IMR-90 (cell line): ENCODE measurements at regions not wholly inside any gene's neighbourhood (a gene's known extent, or its start where the extent isn't known, plus 50 kb on each side); places are given as distances from the start of the nearest gene placed in this dataset.

ENCODE experiments used
- ATAC-seq: fragments of 200-7000 bp; cut with Tn5 transposase; 2 replicates; pipeline ENCODE4 v1.9.1; 2020; ENCODE audit warnings: low read depth, mild to moderate bottlenecking, moderate library complexity
- BruUV-seq: library from RNA; stranded (reverse); fragments of 400-500 nt; replicated peaks from 2 replicates; lab custom pipeline; 2021; lab: Mats Ljungman, UMichigan
- CTCF ChIA-PET: fragments of 300-600 bp; formaldehyde crosslinking; extraction: SDS; loops from one replicate; lab custom pipeline; 2021; ENCODE audit warnings: antibody characterized with exemption; lab: Yijun Ruan, JAX
- POLR2A ChIA-PET: fragments of 300-600 bp; sonication (Branson Sonifier 250); formaldehyde crosslinking; loops from one replicate; lab custom pipeline; 2022; ENCODE audit warnings: antibody characterized with exemption; ENCODE audit not compliant: unreplicated experiment; lab: Charles Lee
- DNase-seq: peaks from one replicate; pipeline ENCODE4 v3.0.0; 2013
- H2AFZ ChIP-seq: replicated peaks from 2 replicates; pipeline ENCODE3; 2013; ENCODE audit warnings: low read length, mild to moderate bottlenecking; ENCODE audit not compliant: poor library complexity
- H2AK5ac ChIP-seq: 2 replicates; pipeline ENCODE4 v1.6.1; 2013; ENCODE audit warnings: low read depth, low read length, inconsistent platforms
- H2AK9ac ChIP-seq: replicated peaks from 2 replicates; pipeline ENCODE3; 2013; ENCODE audit warnings: mild to moderate bottlenecking, low read depth, low read length, moderate library complexity; ENCODE audit not compliant: poor library complexity
- H2BK120ac ChIP-seq: 2 replicates; pipeline ENCODE4 v1.6.1; 2013; ENCODE audit warnings: low read depth, low read length, inconsistent platforms
- H2BK15ac ChIP-seq: 3 replicates; pipeline ENCODE4 v1.6.1; 2013; ENCODE audit warnings: low read depth, low read length, inconsistent platforms
- H2BK20ac ChIP-seq: 2 replicates; pipeline ENCODE4 v1.6.1; 2013; ENCODE audit warnings: low read depth, mild to moderate bottlenecking, inconsistent platforms, low read length, moderate library complexity
- H2BK5ac ChIP-seq: 2 replicates; pipeline ENCODE4 v1.6.1; 2013; ENCODE audit warnings: mild to moderate bottlenecking, low read depth, low read length, inconsistent platforms; ENCODE audit not compliant: poor library complexity, severe bottlenecking
- H3K14ac ChIP-seq: replicated peaks from 2 replicates; pipeline ENCODE4 v1.6.1; 2013; ENCODE audit warnings: low read depth, low read length, inconsistent platforms
- H3K18ac ChIP-seq: 2 replicates; pipeline ENCODE4 v1.6.1; 2013; ENCODE audit warnings: low read depth, low read length, control low read depth
- H3K23ac ChIP-seq: 2 replicates; pipeline ENCODE4 v1.6.1; 2013; ENCODE audit warnings: low read depth, low read length, inconsistent platforms
- H3K27ac ChIP-seq: 2 replicates; pipeline ENCODE4 v1.5.1; 2013; ENCODE audit warnings: mild to moderate bottlenecking, control low read depth, low read length; ENCODE audit not compliant: insufficient read depth
- H3K27me3 ChIP-seq: 2 replicates; pipeline ENCODE4 v1.6.1; 2013; ENCODE audit warnings: low read length; ENCODE audit not compliant: control insufficient read depth, insufficient read depth
- H3K36me3 ChIP-seq: 2 replicates; pipeline ENCODE4 v1.6.1; 2013; ENCODE audit warnings: low read length, mixed read lengths; ENCODE audit not compliant: control insufficient read depth, insufficient read depth
- H3K4ac ChIP-seq: 2 replicates; pipeline ENCODE4 v1.6.1; 2013; ENCODE audit warnings: low read depth, low read length, inconsistent platforms
- H3K4me1 ChIP-seq: 2 replicates; pipeline ENCODE4 v1.6.1; 2013; ENCODE audit warnings: low read length, mixed read lengths; ENCODE audit not compliant: control insufficient read depth, insufficient read depth
- H3K4me2 ChIP-seq: 2 replicates; pipeline ENCODE4 v1.6.1; 2013; ENCODE audit warnings: low read depth, mild to moderate bottlenecking, control low read depth, low read length, moderate library complexity
- H3K4me3 ChIP-seq: 2 replicates; pipeline ENCODE4 v1.5.1; 2013; ENCODE audit warnings: low read depth, mild to moderate bottlenecking, control low read depth, low read length, moderate library complexity; ENCODE audit not compliant: insufficient read depth
- H3K56ac ChIP-seq: 2 replicates; pipeline ENCODE4 v1.6.1; 2013; ENCODE audit warnings: low read length, inconsistent platforms; ENCODE audit not compliant: insufficient read depth; ENCODE audit errors: extremely low read depth
- H3K79me1 ChIP-seq, 2 experiments: 2 replicates each; pipeline ENCODE4 v1.6.1; 2013; ENCODE audit warnings: low read length in 2 of 2, inconsistent platforms in 1 of 2, low read depth in 1 of 2
- H3K9ac ChIP-seq: 2 replicates; pipeline ENCODE4 v1.6.1; 2013; ENCODE audit warnings: low read depth, low read length, control low read depth
- H3K9me1 ChIP-seq: 2 replicates; pipeline ENCODE4 v1.6.1; 2013; ENCODE audit warnings: low read length, inconsistent platforms; ENCODE audit not compliant: insufficient read depth
- H3K9me3 ChIP-seq: 2 replicates; pipeline ENCODE4 v1.6.1; 2013; ENCODE audit warnings: low read length; ENCODE audit not compliant: control insufficient read depth, insufficient read depth
- H4K20me1 ChIP-seq: 2 replicates; pipeline ENCODE4 v1.6.1; 2013; ENCODE audit warnings: low read length, inconsistent platforms; ENCODE audit not compliant: insufficient read depth
- H4K5ac ChIP-seq: 2 replicates; pipeline ENCODE4 v1.6.1; 2013; ENCODE audit warnings: mild to moderate bottlenecking, low read depth, low read length, control low read depth
- H4K8ac ChIP-seq, 2 experiments: 2 replicates each; pipeline ENCODE4 v1.6.1; 2013; ENCODE audit warnings: low read depth in 2 of 2, low read length in 2 of 2, control low read depth in 1 of 2, inconsistent platforms in 1 of 2
- H4K91ac ChIP-seq: 2 replicates; pipeline ENCODE4 v1.6.1; 2013; ENCODE audit warnings: low read depth, low read length, inconsistent platforms; ENCODE audit not compliant: insufficient read depth
- CEBPB ChIP-seq: IDR thresholded peaks from 2 replicates; pipeline ENCODE4 v1.6.1; 2012; ENCODE audit warnings: low read depth, low read length, improper control_type of control experiment
- CHD1 ChIP-seq: IDR thresholded peaks from 2 replicates; pipeline ENCODE4 v1.6.1; 2012; ENCODE audit warnings: low read depth, low read length, improper control_type of control experiment
- CTCF ChIP-seq: conservative IDR thresholded peaks from 2 replicates; pipeline ENCODE4 v1.5.1; 2012; ENCODE audit warnings: mild to moderate bottlenecking, low read depth, low read length, improper control_type of control experiment
- ELK1 ChIP-seq: fragments of 150-350 bp; IDR thresholded peaks from 2 replicates; pipeline ENCODE4 v1.6.1; 2016; ENCODE audit warnings: low read depth, mild to moderate bottlenecking, low read length, moderate library complexity, borderline replicate concordance
- FOS ChIP-seq: fragments of 150-350 bp; IDR thresholded peaks from 2 replicates; pipeline ENCODE4 v1.6.1; 2016; ENCODE audit warnings: low read depth, low read length
- MAFK ChIP-seq: IDR thresholded peaks from 2 replicates; pipeline ENCODE4 v1.6.1; 2012; ENCODE audit warnings: low read depth, low read length, improper control_type of control experiment
- MAZ ChIP-seq: IDR thresholded peaks from 2 replicates; pipeline ENCODE4 v1.6.1; 2012; ENCODE audit warnings: low read depth, mild to moderate bottlenecking, low read length, improper control_type of control experiment, moderate library complexity, borderline replicate concordance
- MXI1 ChIP-seq: IDR thresholded peaks from 2 replicates; pipeline ENCODE4 v1.6.1; 2012; ENCODE audit warnings: low read depth, mild to moderate bottlenecking, low read length, moderate library complexity, borderline replicate concordance
- NFE2L2 ChIP-seq: fragments of 150-350 bp; IDR thresholded peaks from 2 replicates; pipeline ENCODE4 v1.6.1; 2016; ENCODE audit warnings: low read depth, mild to moderate bottlenecking, low read length
- POLR2A ChIP-seq: IDR thresholded peaks from 2 replicates; pipeline ENCODE4 v1.6.1; 2012; ENCODE audit warnings: mild to moderate bottlenecking, low read depth, low read length
- RAD21 ChIP-seq: IDR thresholded peaks from 2 replicates; pipeline ENCODE4 v1.6.1; 2012; ENCODE audit warnings: low read length, improper control_type of control experiment
- RCOR1 ChIP-seq: IDR thresholded peaks from 2 replicates; pipeline ENCODE4 v1.6.1; 2012; ENCODE audit warnings: mild to moderate bottlenecking, low read length, improper control_type of control experiment; ENCODE audit not compliant: insufficient replicate concordance
- RFX5 ChIP-seq: IDR thresholded peaks from 2 replicates; pipeline ENCODE4 v1.8.0; 2012; ENCODE audit warnings: low read depth, mild to moderate bottlenecking, low read length, moderate library complexity
- SMC3 ChIP-seq: fragments of 150-350 bp; IDR thresholded peaks from 2 replicates; pipeline ENCODE4 v1.6.1; 2016; ENCODE audit warnings: low read depth, mild to moderate bottlenecking, antibody characterized with exemption, low read length, moderate library complexity
- USF2 ChIP-seq: fragments of 150-350 bp; IDR thresholded peaks from 2 replicates; pipeline ENCODE4 v1.6.1; 2017; ENCODE audit warnings: mild to moderate bottlenecking, antibody characterized with exemption, low read length, low read depth
- WGBS, 2 experiments: methylation state at CpG; one replicate each; pipeline versions ENCODE4 v1.1.5 to v1.1.7; 2013; ENCODE audit warnings: missing lambda C conversion rate in 2 of 2; ENCODE audit not compliant: insufficient read length in 1 of 2; ENCODE audit errors: extremely low coverage in 2 of 2; 5-methylcytosine and 5-hydroxymethylcytosine counted together
- dilution Hi-C: fragments of 300-500 bp; cut with HindIII; formaldehyde crosslinking; loops from one replicate; pipeline ENCODE4 v1.14.3; 2018; ENCODE audit warnings: low sequenced_read_pairs; ENCODE audit not compliant: unreplicated experiment
- in situ Hi-C: fragments of 300-500 bp; cut with MboI; formaldehyde crosslinking; loops from 3 replicates; pipeline ENCODE4 v1.14.3; 2019; ENCODE audit warnings: low sequenced_read_pairs, inconsistent platforms, mixed read lengths
- intact Hi-C: fragments of 100-400 bp; cut with micrococcal nuclease; formaldehyde crosslinking; loops from 2 replicates; pipeline ENCODE4 v1.10.0; 2022

GRCh38 chr10:129030603-129030895, 436.5 kb upstream of the MGMT start:
- Histone ChIP-seq H2AK5ac (no peak overlapping the region), H3K36me3 (no peaks in the 10 kb centered on the region), H3K4ac (no peak overlapping the region), H2AFZ (no peak overlapping the region), H2BK20ac (no peak overlapping the region), H4K5ac (no peak overlapping the region), H3K9ac (no peak overlapping the region), H3K18ac (no peak overlapping the region), H3K27me3 (no peaks in the 10 kb centered on the region), H3K23ac (no peak overlapping the region), H4K20me1 (no peaks in the 10 kb centered on the region), H3K14ac (no peak overlapping the region), H2BK15ac (no peak overlapping the region), H2AK9ac (no peak overlapping the region), H2BK5ac (no peak overlapping the region), H3K79me1 (no peaks in the 10 kb centered on the region), H4K8ac (no peak overlapping the region), H2BK120ac (no peak overlapping the region), H3K4me2 (no peak overlapping the region), H4K91ac (no peak overlapping the region), H3K9me1 (no peaks in the 10 kb centered on the region), H3K4me3 (no peak overlapping the region), H3K27ac (no peak overlapping the region), H3K56ac (no peak overlapping the region), H3K4me1 (no peaks in the 10 kb centered on the region), H3K9me3 (no peaks in the 10 kb centered on the region; the same call in none of the 2 replicates)
- in situ Hi-C loops = loop anchor here (10.0 kb wide), 1 partner anchor 944 kb away; no protein-coding TSS in a partner anchor
- intact Hi-C loops = loop anchor here (2.0 to 5.0 kb wide), 3 partner anchors 252 to 806 kb away; no protein-coding TSS in a partner anchor
- POLR2A ChIA-PET = no interaction called here
- 82% methylated on average over 3 of the region's 14 CpGs; no CpG with 5 or more reads in 1 of the 2 experiments for WGBS, 2 experiments
- DNase-seq = no peak
- CTCF ChIA-PET = no interaction called here
- no peak for ATAC-seq
- dilution Hi-C loops = no loop called here
- no peak for TF ChIP-seq RAD21
- no peak for TF ChIP-seq RFX5
- TF ChIP-seq POLR2A = no peak
- TF ChIP-seq RCOR1 = no peak
- TF ChIP-seq CTCF = no peak
- TF ChIP-seq MXI1 = no peak
- TF ChIP-seq NFE2L2 = no peak
- TF ChIP-seq USF2 = no peak
- no peak for TF ChIP-seq SMC3
- TF ChIP-seq FOS = no peak
- no peak for TF ChIP-seq MAFK
- TF ChIP-seq MAZ = no peak
- TF ChIP-seq CEBPB = no peak
- no peak for TF ChIP-seq CHD1
- no peak for TF ChIP-seq ELK1
- no TSS peak for BruUV-seq
